HFFc6 (cell line): ENCODE measurements at regions not wholly inside any gene's neighbourhood (a gene's known extent, or its start where the extent isn't known, plus 50 kb on each side); places are given as distances from the start of the nearest gene placed in this dataset.

Experiments
- DNase-seq: peaks from one replicate; pipeline ENCODE4 v3.0.0-alpha.2; 2018
- H3K27ac Mint-ChIP-seq: 2 replicates; pipeline ENCODE4 v1.8.0; 2020; ENCODE audit warnings: mild to moderate bottlenecking, mixed read lengths
- H3K27me3 Mint-ChIP-seq: 2 replicates; pipeline ENCODE4 v1.8.0; 2021; ENCODE audit warnings: mild to moderate bottlenecking, moderate library complexity, mixed read lengths; ENCODE audit not compliant: insufficient read depth
- H3K36me3 Mint-ChIP-seq: 2 replicates; pipeline ENCODE4 v1.8.0; 2021; ENCODE audit warnings: low read depth, mixed read lengths
- H3K4me1 Mint-ChIP-seq: 2 replicates; pipeline ENCODE4 v1.8.0; 2020; ENCODE audit warnings: low read depth, mixed read lengths
- H3K4me3 Mint-ChIP-seq: 2 replicates; pipeline ENCODE4 v1.8.0; 2020; ENCODE audit warnings: mild to moderate bottlenecking, moderate library complexity, mixed read lengths
- H3K9me3 Mint-ChIP-seq: 2 replicates; pipeline ENCODE4 v1.8.0; 2020; ENCODE audit warnings: mild to moderate bottlenecking, mixed read lengths
- CTCF ChIP-seq: fragments of 200-600 bp; sonication (generic); IDR thresholded peaks from 2 replicates; pipeline ENCODE4 v1.5.0; 2021; ENCODE audit warnings: antibody characterized with exemption, mild to moderate bottlenecking

DNA sequence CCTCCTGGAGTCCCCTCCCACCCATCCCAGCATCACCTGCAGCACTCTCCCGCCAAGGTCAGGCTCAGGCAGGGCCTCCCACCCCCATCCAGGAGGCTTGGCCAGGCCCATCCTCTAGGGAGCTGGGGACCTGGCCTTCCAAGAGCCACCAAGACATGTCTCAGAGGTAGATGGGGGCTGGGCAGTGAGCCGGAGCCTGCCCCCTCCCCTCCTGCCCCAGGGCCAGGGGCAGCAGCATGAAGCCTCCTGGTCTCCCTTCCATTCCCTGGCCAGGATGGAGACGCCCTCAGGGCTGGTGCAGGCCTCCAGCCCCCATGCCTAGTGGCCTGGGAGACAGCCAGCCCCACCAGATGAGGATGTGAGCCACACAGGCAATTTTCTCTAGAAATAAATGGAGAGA is 69.3 kb upstream of the C14orf180 start:
- H3K27me3 Mint-ChIP-seq = peaks cover 3% of the 10 kb centered on the region; the same call in 1 of the 2 replicates
- H3K9me3 Mint-ChIP-seq = peaks cover 46% of the 10 kb centered on the region
- no peak for DNase-seq
- H3K4me1 Mint-ChIP-seq = no peaks in the 10 kb centered on the region
- no peak overlapping the region for H3K27ac Mint-ChIP-seq
- H3K4me3 Mint-ChIP-seq = no peak overlapping the region
- TF ChIP-seq CTCF = no peak
- H3K36me3 Mint-ChIP-seq = no peaks in the 10 kb centered on the region; the same call in 1 of the 2 replicates

DNA sequence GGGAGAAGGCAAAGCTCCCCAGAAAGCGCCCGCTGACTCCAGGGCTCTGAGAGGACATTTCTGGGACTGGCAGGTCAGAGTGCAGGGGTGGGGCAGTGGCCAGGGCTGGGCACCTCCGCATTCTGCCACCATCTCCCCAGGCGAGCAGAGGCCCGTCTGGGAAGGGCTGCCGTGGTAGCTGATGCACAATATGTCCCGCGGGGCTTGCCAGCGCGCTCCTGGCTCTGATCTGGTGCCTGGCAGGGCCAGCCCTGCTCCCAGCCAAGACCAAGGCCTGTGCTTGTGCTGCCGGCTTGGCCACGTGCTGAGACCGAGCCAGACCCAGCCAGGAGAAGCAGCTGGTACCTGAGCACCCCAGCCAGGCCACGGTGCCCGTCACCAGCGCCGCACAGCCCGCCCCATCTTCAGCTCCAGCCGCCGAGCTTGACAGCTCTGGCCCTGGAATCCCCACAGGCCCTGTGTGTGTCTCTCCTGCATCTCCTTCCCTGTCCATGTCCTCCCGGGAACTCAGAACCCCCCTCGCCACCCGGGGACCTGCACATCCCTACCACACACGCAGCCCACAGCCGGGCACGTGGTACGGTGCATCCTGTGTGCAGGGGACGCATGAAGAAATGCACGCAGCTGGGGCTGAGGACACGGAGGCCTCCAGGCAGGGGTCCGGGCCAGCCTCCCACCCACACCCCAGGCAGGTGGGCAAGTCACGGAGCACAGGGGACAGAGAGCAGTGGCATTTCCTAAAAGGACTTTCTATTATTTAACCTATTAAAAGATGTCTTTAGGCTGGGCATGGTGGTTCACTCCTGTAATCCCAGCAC is 68.6 kb upstream of the C14orf180 start:
- peaks cover 3% of the 10 kb centered on the region; the same call in 1 of the 2 replicates for H3K27me3 Mint-ChIP-seq
- H3K4me3 Mint-ChIP-seq = no peak overlapping the region
- H3K36me3 Mint-ChIP-seq = no peaks in the 10 kb centered on the region; the same call in 1 of the 2 replicates
- peaks cover 47% of the 10 kb centered on the region for H3K9me3 Mint-ChIP-seq
- no peak for TF ChIP-seq CTCF
- DNase-seq = no peak
- no peaks in the 10 kb centered on the region for H3K4me1 Mint-ChIP-seq
- no peak overlapping the region for H3K27ac Mint-ChIP-seq

- TF ChIP-seq CTCF = no peak
- no peak overlapping the region for H3K4me3 Mint-ChIP-seq
- no peak for DNase-seq
- H3K36me3 Mint-ChIP-seq = no peaks in the 10 kb centered on the region; the same call in 1 of the 2 replicates
- no peaks in the 10 kb centered on the region for H3K4me1 Mint-ChIP-seq
- H3K9me3 Mint-ChIP-seq = peaks cover 53% of the 10 kb centered on the region
- H3K27ac Mint-ChIP-seq = no peak overlapping the region
- peaks cover 1% of the 10 kb centered on the region; the same call in 1 of the 2 replicates for H3K27me3 Mint-ChIP-seq
These were observed 67.5 kb upstream of the C14orf180 start for GRCh38 chr14:104512061-104512460.

DNA sequence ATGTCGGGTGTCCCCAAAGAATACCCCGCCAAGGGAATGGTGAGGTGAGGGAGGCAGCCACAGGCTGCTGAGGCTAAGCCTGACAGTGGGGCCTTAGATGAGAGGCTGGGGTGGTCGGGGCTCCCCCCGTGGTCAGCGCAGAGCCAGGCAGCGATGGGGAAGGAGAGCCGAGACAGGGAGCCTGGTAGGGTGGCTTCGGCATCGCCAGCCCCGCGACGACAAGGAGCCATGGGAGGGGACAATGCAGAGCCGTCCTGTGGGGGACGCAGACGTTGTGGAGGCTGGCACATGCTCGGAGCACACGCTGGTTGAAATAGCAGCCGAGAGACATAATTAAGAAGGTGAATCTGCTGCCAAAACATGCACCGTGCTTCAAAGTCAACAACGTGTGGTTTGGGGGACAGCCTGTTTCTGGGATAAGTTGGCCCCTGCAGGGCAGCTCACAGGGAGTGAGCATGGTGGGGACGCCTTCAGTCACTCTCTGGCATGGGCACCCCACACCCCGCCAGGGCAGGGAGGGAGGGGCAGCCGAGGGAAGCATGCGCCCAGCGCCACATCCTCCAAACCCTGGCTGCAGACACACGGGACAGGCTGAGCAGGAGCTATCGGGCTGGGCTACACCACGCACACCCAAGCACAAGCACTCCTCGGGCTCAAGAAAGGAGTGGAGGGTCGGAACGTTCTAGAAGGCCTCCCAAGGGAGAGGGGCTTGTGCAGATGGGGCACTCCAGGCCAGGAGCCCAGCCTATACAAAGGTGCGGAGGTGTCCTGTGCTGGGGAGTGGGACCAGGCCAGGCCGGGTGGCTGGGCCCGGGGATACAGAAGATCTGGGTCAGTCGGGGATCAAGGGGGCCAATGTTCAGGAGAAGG is 66.6 kb upstream of the C14orf180 start:
- Mint-ChIP-seq H3K27ac (no peak overlapping the region), H3K27me3 (peaks cover 3% of the 10 kb centered on the region; the same call in 1 of the 2 replicates), H3K9me3 (peaks cover 53% of the 10 kb centered on the region), H3K4me3 (no peak overlapping the region), H3K4me1 (no peaks in the 10 kb centered on the region), H3K36me3 (peaks cover 3% of the 10 kb centered on the region)
- DNase-seq = no peak
- TF ChIP-seq CTCF = no peak

DNA sequence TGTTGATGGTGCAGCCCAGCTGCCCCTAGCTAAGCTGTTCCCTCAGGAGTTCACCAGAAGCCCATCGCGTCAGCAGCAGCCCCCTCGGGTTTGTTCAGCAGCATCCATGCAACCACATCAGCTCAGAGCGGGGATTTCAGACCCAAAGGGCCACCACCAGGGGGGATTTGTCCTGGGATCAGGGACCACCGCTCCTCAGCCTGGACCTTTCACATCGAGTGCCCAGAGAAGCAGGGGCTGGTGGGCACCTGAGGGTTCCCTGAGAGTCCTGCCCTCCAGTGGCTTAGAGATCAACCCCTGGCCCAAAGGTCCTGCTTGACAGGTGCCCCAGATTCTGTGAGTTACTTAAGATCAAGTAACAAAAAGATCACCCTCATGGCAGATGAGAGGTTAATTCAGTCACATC is 65.9 kb upstream of the C14orf180 start:
- Mint-ChIP-seq H3K27ac (no peak overlapping the region), H3K36me3 (peaks cover 4% of the 10 kb centered on the region), H3K4me3 (no peak overlapping the region), H3K4me1 (no peaks in the 10 kb centered on the region), H3K9me3 (peaks cover 51% of the 10 kb centered on the region), H3K27me3 (peaks cover 3% of the 10 kb centered on the region; the same call in 1 of the 2 replicates)
- DNase-seq = no peak
- no peak for TF ChIP-seq CTCF
